Skeletal muscle satellite cell (primary cell): ENCODE measurements at regions not wholly inside any gene's neighbourhood (a gene's known extent, or its start where the extent isn't known, plus 50 kb on each side); places are given as distances from the start of the nearest gene placed in this dataset.
"Not testable (repeated sequence)": the region's sequence is repeated elsewhere in the genome, so short reads cannot be mapped to it uniquely, and the experiment has no call there.

Experiments
- H3K27me3 ChIP-seq: 2 replicates; pipeline ENCODE4 v1.7.0; 2013; ENCODE audit warnings: low read length; ENCODE audit not compliant: control insufficient read depth, insufficient read depth
- H3K36me3 ChIP-seq: 2 replicates; pipeline ENCODE4 v1.7.0; 2013; ENCODE audit warnings: mild to moderate bottlenecking, control low read depth, low read length; ENCODE audit not compliant: insufficient read depth
- H3K4me1 ChIP-seq: 2 replicates; pipeline ENCODE4 v1.7.0; 2013; ENCODE audit warnings: low read length; ENCODE audit not compliant: control insufficient read depth, insufficient read depth
- H3K4me2 ChIP-seq: 2 replicates; pipeline ENCODE4 v1.7.0; 2013; ENCODE audit warnings: mild to moderate bottlenecking, low read length
- H3K4me3 ChIP-seq: 2 replicates; pipeline ENCODE4 v1.7.0; 2013; ENCODE audit warnings: low read length
- H3K9ac ChIP-seq: 2 replicates; pipeline ENCODE4 v1.7.0; 2013; ENCODE audit warnings: mild to moderate bottlenecking, low read depth, low read length, moderate library complexity
- H3K9me3 ChIP-seq: replicated peaks from 2 replicates; pipeline ENCODE4 v1.7.0; 2013; ENCODE audit warnings: mild to moderate bottlenecking, control low read depth, low read length

GRCh38 chr5:38622723-38623129 lies 66.3 kb upstream of the LIFR start:
- Histone ChIP-seq H3K9me3 (no peaks in the 10 kb centered on the region), H3K4me1 (no peaks in the 10 kb centered on the region), H3K36me3 (no peaks in the 10 kb centered on the region), H3K4me2 (no peak overlapping the region), H3K27me3 (peaks cover 10% of the 10 kb centered on the region), H3K9ac (no peak overlapping the region), H3K4me3 (no peak overlapping the region)

- H3K27me3 ChIP-seq = peaks cover 10% of the 10 kb centered on the region
- H3K9ac ChIP-seq, H3K4me2 ChIP-seq, H3K9me3 ChIP-seq, H3K4me1 ChIP-seq, H3K36me3 ChIP-seq, H3K4me3 ChIP-seq: not testable (repeated sequence)
Observed at GRCh38 chr5:38624541-38624940, 68.1 kb upstream of the LIFR start.

- H3K4me1 ChIP-seq, H3K9ac ChIP-seq, H3K36me3 ChIP-seq, H3K4me3 ChIP-seq, H3K9me3 ChIP-seq, H3K4me2 ChIP-seq, H3K27me3 ChIP-seq: not testable (repeated sequence)
Observed at GRCh38 chr5:38631376-38631775, 74.9 kb upstream of the LIFR start.

DNA sequence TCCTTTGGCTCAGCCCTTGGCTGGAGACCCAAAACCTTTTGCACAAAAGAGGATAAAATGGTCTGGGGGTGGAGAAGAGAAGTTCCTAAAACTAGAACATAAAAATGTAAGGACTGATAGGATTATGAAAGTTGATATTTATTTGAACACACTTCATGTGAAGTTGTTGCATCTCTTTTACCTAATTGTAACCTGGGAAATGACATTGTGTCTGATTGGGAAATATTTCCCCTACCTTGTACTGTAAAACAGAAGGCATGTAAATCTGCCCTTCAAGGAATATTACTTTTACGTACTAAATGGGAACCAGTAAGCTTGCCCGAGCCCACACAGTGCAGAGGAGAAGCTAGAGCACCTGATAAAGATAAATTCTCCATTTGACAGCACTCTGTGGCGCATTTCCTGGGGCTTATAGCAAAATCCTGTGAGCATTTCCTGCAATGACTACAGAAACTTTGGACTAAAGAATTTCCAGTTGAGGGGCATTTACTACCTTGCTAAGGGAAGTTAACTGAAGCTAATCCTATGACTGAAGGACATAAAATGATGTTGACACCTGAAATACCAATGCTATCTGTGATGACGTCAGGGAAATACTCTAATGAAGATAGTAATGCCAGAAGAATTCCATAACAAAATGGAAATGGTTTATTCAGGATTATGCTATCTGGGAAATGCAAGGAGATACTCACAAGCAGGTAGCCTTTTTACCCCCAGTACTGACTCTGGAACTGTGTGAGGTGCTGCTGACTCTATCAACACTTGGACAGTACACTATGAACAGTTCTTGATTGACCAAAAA lies 78.3 kb upstream of the LIFR start:
- Histone ChIP-seq H3K36me3 (no peaks in the 10 kb centered on the region), H3K9me3 (no peaks in the 10 kb centered on the region), H3K9ac (no peak overlapping the region), H3K4me1 (no peaks in the 10 kb centered on the region), H3K4me2 (no peak overlapping the region), H3K4me3 (no peak overlapping the region), H3K27me3 (peaks cover 22% of the 10 kb centered on the region)

DNA sequence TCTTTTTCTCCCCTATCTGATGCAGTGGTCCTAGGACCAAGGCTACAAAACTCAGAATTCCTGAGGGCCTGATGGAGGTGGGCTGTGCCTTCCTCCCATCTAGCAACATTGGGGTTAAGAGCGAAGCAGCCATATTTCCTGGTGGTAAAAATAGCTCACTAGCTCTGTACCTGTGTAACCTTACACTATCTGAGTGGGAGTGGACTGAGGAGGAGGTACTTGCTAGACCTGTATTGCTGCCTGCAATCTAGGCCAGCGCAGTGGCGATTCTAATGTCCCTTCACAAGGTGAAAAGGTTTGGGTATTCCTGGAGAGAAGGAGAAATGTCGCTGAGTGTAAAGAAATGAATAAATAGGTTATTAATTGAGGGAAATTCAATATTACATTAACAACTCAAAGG lies 80.2 kb upstream of the LIFR start:
- no peak overlapping the region for H3K4me2 ChIP-seq
- H3K9me3 ChIP-seq = no peaks in the 10 kb centered on the region
- peaks cover 37% of the 10 kb centered on the region for H3K27me3 ChIP-seq
- no peaks in the 10 kb centered on the region for H3K4me1 ChIP-seq
- no peak overlapping the region for H3K4me3 ChIP-seq
- no peak overlapping the region for H3K9ac ChIP-seq
- H3K36me3 ChIP-seq = no peaks in the 10 kb centered on the region

GRCh38 chr5:38638656-38639055 lies 82.2 kb upstream of the LIFR start:
- no peaks in the 10 kb centered on the region for H3K36me3 ChIP-seq
- no peaks in the 10 kb centered on the region for H3K4me1 ChIP-seq
- H3K4me2 ChIP-seq = no peak overlapping the region
- H3K9me3 ChIP-seq = no peaks in the 10 kb centered on the region
- H3K4me3 ChIP-seq = no peak overlapping the region
- no peak overlapping the region for H3K9ac ChIP-seq
- peaks cover 56% of the 10 kb centered on the region for H3K27me3 ChIP-seq

- no peak overlapping the region for H3K4me2 ChIP-seq
- H3K4me3 ChIP-seq = no peak overlapping the region
- no peaks in the 10 kb centered on the region for H3K4me1 ChIP-seq
- H3K9me3 ChIP-seq = no peaks in the 10 kb centered on the region
- H3K9ac ChIP-seq = no peak overlapping the region
- no peaks in the 10 kb centered on the region for H3K36me3 ChIP-seq
- H3K27me3 ChIP-seq = peaks cover 61% of the 10 kb centered on the region
Observed at GRCh38 chr5:38639377-38640358, 83.2 kb upstream of the LIFR start.

- H3K36me3 ChIP-seq = no peaks in the 10 kb centered on the region
- H3K9me3 ChIP-seq = no peaks in the 10 kb centered on the region
- peaks cover 68% of the 10 kb centered on the region for H3K27me3 ChIP-seq
- H3K4me3 ChIP-seq = no peak overlapping the region
- no peak overlapping the region for H3K9ac ChIP-seq
- no peak overlapping the region for H3K4me2 ChIP-seq
- H3K4me1 ChIP-seq = no peaks in the 10 kb centered on the region
Observed at GRCh38 chr5:38641003-38641402, 84.6 kb upstream of the LIFR start.

- H3K9me3 ChIP-seq = no peaks in the 10 kb centered on the region
- H3K4me3 ChIP-seq = no peak overlapping the region
- no peaks in the 10 kb centered on the region for H3K4me1 ChIP-seq
- H3K27me3 ChIP-seq = peaks cover 68% of the 10 kb centered on the region
- no peak overlapping the region for H3K4me2 ChIP-seq
- no peak overlapping the region for H3K9ac ChIP-seq
- no peaks in the 10 kb centered on the region for H3K36me3 ChIP-seq
Observed at GRCh38 chr5:38642189-38642911, 85.9 kb upstream of the LIFR start.

DNA sequence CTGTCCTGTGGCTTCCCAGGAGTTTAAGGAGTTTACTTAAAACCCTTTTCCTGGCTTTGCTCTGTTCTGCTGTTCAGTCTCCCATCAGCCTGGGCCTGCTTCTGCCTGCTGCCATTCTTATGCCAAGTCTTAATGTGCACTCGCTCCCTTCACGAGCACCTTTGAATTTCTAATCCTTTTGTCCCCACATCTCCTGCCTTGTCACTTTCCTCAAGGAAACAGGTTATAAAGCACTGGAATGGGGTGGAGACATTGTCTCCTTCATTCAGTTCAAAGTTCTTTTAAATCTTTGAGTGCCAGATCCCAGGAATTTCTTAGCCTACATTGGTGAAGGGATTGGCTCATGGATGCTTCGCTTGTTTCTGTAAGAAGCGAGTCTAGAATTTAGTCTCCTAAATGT lies 87.2 kb upstream of the LIFR start:
- no peak overlapping the region for H3K9ac ChIP-seq
- H3K27me3 ChIP-seq = peaks cover 60% of the 10 kb centered on the region
- no peaks in the 10 kb centered on the region for H3K36me3 ChIP-seq
- no peaks in the 10 kb centered on the region for H3K4me1 ChIP-seq
- no peak overlapping the region for H3K4me2 ChIP-seq
- no peaks in the 10 kb centered on the region for H3K9me3 ChIP-seq
- H3K4me3 ChIP-seq = no peak overlapping the region

GRCh38 chr5:38645508-38645907 lies 89.1 kb upstream of the LIFR start:
- Histone ChIP-seq H3K9me3 (no peaks in the 10 kb centered on the region), H3K4me3 (no peak overlapping the region), H3K4me1 (peaks cover 2% of the 10 kb centered on the region), H3K36me3 (no peaks in the 10 kb centered on the region), H3K27me3 (peaks cover 44% of the 10 kb centered on the region), H3K4me2 (no peak overlapping the region), H3K9ac (no peak overlapping the region)
